ENCODE measurements at regions not wholly inside any gene's neighbourhood (a gene's known extent, or its start where the extent isn't known, plus 50 kb on each side); places are given as distances from the start of the nearest gene placed in this dataset.

DNA sequence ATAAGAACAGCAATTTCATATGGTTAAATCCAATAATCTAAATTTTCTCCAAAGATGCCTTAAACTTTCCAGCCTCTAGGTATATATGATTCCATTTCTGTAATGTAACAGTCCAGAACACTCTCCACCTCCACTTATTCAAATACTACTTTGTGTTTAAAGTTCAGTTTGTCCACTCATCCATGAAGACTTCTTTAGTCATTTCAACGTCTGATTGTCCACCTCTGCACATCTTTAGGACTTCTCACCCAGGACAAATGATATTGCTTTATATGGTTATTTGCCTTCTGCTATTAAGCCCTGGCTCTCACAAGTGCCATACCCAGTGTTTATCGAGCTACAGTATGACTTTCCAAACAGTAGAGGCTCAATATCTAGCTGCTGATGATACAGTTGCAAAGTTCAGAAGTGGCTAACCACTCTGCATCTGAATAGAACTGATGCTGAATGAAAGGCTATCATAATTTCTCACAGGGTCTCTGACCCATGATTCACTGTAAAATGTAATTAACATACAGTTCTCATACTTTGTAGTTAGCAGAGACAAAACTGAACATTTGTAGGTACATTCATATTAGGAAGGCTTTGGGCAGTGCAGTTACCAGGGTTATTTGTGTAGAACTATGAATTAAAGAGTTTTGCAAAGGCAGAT lies 93.7 kb upstream of the MBNL1 start:
- TF ChIP-seq, protein P1, sequence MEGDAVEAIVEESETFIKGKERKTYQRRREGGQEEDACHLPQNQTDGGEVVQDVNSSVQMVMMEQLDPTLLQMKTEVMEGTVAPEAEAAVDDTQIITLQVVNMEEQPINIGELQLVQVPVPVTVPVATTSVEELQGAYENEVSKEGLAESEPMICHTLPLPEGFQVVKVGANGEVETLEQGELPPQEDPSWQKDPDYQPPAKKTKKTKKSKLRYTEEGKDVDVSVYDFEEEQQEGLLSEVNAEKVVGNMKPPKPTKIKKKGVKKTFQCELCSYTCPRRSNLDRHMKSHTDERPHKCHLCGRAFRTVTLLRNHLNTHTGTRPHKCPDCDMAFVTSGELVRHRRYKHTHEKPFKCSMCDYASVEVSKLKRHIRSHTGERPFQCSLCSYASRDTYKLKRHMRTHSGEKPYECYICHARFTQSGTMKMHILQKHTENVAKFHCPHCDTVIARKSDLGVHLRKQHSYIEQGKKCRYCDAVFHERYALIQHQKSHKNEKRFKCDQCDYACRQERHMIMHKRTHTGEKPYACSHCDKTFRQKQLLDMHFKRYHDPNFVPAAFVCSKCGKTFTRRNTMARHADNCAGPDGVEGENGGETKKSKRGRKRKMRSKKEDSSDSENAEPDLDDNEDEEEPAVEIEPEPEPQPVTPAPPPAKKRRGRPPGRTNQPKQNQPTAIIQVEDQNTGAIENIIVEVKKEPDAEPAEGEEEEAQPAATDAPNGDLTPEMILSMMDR (IDR thresholded peaks at IDR 0.05): no peak
- no peak overlapping the region for H3K27ac ChIP-seq
- H3K9me3 ChIP-seq: no peaks in the 10 kb centered on the region
- no peaks in the 10 kb centered on the region for H3K36me3 ChIP-seq
- ATAC-seq (no peak), DNase-seq (no peak)
- H3K4me3 ChIP-seq: no peak overlapping the region
- H3K27me3 ChIP-seq: no peaks in the 10 kb centered on the region
- intact Hi-C loops (cut with DNase I): no loop called here
- H3K4me1 ChIP-seq: no peaks in the 10 kb centered on the region

DNA sequence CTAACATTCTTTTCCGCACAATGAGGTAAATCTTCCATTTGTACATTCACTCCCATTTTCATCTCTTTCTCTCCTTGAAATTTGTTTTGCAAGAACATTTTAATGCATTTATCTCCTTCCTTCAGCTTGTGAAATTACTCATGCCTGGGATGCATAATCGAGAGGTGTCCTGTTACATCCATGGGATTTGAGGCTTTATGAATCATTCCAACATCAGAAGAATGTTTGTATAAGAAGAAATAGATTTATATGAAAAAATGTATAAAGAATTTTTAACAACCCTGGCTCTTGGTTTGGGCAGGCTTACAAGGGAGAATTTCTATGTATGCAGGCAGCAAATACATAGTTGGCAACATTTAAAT lies 93.2 kb upstream of the MBNL1 start:
- no peaks in the 10 kb centered on the region for H3K4me1 ChIP-seq
- H3K36me3 ChIP-seq: no peaks in the 10 kb centered on the region
- ATAC-seq: no peak
- H3K27ac ChIP-seq: no peak overlapping the region
- H3K9me3 ChIP-seq: no peaks in the 10 kb centered on the region
- DNase-seq: no peak
- no peak overlapping the region for H3K4me3 ChIP-seq
- no peaks in the 10 kb centered on the region for H3K27me3 ChIP-seq
- TF ChIP-seq, protein P1 (IDR thresholded peaks at IDR 0.05): no peak
- intact Hi-C loops (cut with DNase I): no loop called here

DNA sequence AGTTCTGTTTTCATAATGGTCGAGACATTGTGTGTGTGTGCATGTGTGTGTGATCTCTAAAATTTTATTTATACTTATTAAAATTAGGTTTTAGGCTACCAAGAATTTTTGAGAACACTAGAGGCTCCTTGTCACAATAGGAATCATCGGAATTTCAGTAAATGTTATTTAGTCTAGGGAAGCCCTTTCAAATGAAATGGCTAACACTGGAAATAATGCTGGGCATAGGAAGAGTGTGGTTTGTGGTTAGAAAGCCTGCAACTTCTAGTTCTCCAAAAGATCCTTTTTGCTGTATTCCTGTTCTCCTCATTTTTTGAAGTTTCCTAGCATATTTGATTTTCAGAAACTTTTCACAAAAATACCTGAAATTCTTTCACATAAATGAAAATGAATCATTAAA lies 92.5 kb upstream of the MBNL1 start:
- Histone ChIP-seq H3K4me1 (no peaks in the 10 kb centered on the region), H3K9me3 (no peaks in the 10 kb centered on the region), H3K27me3 (no peaks in the 10 kb centered on the region), H3K36me3 (no peaks in the 10 kb centered on the region), H3K27ac (no peak overlapping the region), H3K4me3 (no peak overlapping the region)
- TF ChIP-seq, protein P1 (IDR thresholded peaks at IDR 0.05): no peak
- ATAC-seq (no peak), DNase-seq (no peak)
- intact Hi-C loops (cut with DNase I): no loop called here

DNA sequence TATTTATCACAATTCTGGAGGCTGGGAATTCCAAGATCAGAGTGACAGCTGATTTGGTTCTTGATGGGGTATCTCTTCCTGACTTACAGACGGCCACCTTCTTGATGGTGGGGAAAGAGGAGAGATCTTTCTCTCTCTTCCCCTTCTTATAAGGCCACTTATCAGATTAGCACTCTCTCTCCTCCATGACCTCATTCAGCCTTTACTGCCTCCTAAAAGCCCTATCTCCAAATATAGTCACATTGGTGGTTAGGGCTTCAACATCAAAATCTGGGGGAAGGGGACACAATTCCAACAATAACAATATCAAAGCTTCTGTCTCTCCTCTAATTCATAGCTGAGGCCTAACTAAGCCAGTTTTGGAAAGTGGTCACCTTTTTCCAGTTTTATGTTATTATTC lies 91.7 kb upstream of the MBNL1 start:
- TF ChIP-seq, protein P1 (IDR thresholded peaks at IDR 0.05): no peak
- no peaks in the 10 kb centered on the region for H3K36me3 ChIP-seq
- ATAC-seq (no peak), DNase-seq (no peak)
- no peaks in the 10 kb centered on the region for H3K9me3 ChIP-seq
- H3K27ac ChIP-seq: no peak overlapping the region
- H3K4me1 ChIP-seq: no peaks in the 10 kb centered on the region
- intact Hi-C loops (cut with DNase I): no loop called here
- no peaks in the 10 kb centered on the region for H3K27me3 ChIP-seq
- no peak overlapping the region for H3K4me3 ChIP-seq

DNA sequence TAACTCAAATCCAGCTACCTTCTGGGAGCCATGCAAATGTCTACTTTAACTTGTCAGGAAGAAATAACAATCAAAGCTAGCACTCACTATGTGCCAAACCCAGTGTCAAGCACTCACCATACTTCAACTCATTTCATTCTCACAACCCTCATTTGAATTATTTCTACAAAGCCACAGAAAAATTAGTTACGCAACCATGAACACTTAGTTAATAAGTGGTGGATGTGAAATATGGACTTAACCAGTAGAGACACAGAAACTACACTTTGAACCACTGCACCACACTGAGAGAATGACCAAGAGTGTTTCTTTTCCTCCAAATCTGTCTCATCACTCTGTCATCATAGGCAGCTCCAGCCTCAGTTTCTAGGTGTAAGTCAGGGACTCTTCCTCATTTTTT lies 91.0 kb upstream of the MBNL1 start:
- H3K36me3 ChIP-seq: no peaks in the 10 kb centered on the region
- DNase-seq (no peak), ATAC-seq (peak; percentile 45)
- no peak overlapping the region for H3K4me3 ChIP-seq
- TF ChIP-seq, protein P1 (IDR thresholded peaks at IDR 0.05): no peak
- intact Hi-C loops (cut with DNase I): no loop called here
- no peaks in the 10 kb centered on the region for H3K27me3 ChIP-seq
- H3K9me3 ChIP-seq: no peaks in the 10 kb centered on the region
- no peak overlapping the region for H3K27ac ChIP-seq
- no peaks in the 10 kb centered on the region for H3K4me1 ChIP-seq

DNA sequence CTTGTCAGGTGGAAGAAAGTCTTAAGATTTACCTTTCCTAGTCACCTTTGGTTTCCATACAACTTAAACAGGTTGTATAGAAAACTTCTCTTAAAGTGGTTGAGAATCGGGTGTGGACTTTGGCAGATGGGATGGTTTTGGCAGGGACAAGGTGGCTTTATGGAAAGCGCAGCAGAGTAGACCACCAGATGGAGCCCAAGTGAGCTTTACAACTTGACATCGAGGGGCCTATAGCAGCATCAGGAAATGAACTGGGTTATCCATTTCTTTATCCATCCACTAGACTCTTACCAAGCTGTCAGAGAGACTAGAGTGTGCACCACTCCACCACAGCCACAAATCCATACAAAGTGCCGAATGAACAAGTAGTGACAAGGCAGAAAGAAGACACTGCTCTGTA lies 85.3 kb upstream of the MBNL1 start:
- peaks cover 6% of the 10 kb centered on the region for H3K4me1 ChIP-seq
- no peaks in the 10 kb centered on the region for H3K27me3 ChIP-seq
- intact Hi-C loops (cut with DNase I): no loop called here
- DNase-seq: no peak
- no peak overlapping the region for H3K4me3 ChIP-seq
- H3K9me3 ChIP-seq: no peaks in the 10 kb centered on the region
- H3K27ac ChIP-seq: no peak overlapping the region
- no peaks in the 10 kb centered on the region for H3K36me3 ChIP-seq
- ATAC-seq: peak; percentile 72
- TF ChIP-seq, protein P1 (IDR thresholded peaks at IDR 0.05): peak; percentile 57

All from upper lobe of right lung (tissue), 1 donor.